Cardiac fibroblast (primary cell): ENCODE measurements at regions not wholly inside any gene's neighbourhood (a gene's known extent, or its start where the extent isn't known, plus 50 kb on each side); places are given as distances from the start of the nearest gene placed in this dataset.
A peak's percentile ranks its signal among the peaks of the same experiment; 100 is the strongest.
"Not testable (repeated sequence)": the region's sequence is repeated elsewhere in the genome, so short reads cannot be mapped to it uniquely, and the experiment has no call there.

ENCODE experiments used
- DNase-seq, 2 donors: peaks; one replicate each; pipeline versions ENCODE4 v3.0.0 to v3.0.0-alpha.2; 2010; ENCODE audit warnings: low read depth in 2 of 2
- H3K4me3 ChIP-seq, 2 donors: replicated peaks in 1 of 2; 1 replicate in 1 of 2; 2 replicates in 1 of 2; pipeline ENCODE4 v1.5.1; 2011; ENCODE audit warnings: low read depth in 2 of 2, low read length in 2 of 2, mild to moderate bottlenecking in 2 of 2, moderate library complexity in 1 of 2
- TF ChIP-seq, protein P1 (sequence below): IDR thresholded peaks from one replicate; pipeline ENCODE4 v1.5.1; 2011; ENCODE audit warnings: low read depth, mild to moderate bottlenecking, low read length, inconsistent platforms

- TF ChIP-seq, protein P1, sequence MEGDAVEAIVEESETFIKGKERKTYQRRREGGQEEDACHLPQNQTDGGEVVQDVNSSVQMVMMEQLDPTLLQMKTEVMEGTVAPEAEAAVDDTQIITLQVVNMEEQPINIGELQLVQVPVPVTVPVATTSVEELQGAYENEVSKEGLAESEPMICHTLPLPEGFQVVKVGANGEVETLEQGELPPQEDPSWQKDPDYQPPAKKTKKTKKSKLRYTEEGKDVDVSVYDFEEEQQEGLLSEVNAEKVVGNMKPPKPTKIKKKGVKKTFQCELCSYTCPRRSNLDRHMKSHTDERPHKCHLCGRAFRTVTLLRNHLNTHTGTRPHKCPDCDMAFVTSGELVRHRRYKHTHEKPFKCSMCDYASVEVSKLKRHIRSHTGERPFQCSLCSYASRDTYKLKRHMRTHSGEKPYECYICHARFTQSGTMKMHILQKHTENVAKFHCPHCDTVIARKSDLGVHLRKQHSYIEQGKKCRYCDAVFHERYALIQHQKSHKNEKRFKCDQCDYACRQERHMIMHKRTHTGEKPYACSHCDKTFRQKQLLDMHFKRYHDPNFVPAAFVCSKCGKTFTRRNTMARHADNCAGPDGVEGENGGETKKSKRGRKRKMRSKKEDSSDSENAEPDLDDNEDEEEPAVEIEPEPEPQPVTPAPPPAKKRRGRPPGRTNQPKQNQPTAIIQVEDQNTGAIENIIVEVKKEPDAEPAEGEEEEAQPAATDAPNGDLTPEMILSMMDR: no peak
- DNase-seq: no peak
- no peak overlapping the region for H3K4me3 ChIP-seq
These were observed 95.3 kb downstream of the OR2B2 start for GRCh38 chr6:27816906-27817305.

DNA sequence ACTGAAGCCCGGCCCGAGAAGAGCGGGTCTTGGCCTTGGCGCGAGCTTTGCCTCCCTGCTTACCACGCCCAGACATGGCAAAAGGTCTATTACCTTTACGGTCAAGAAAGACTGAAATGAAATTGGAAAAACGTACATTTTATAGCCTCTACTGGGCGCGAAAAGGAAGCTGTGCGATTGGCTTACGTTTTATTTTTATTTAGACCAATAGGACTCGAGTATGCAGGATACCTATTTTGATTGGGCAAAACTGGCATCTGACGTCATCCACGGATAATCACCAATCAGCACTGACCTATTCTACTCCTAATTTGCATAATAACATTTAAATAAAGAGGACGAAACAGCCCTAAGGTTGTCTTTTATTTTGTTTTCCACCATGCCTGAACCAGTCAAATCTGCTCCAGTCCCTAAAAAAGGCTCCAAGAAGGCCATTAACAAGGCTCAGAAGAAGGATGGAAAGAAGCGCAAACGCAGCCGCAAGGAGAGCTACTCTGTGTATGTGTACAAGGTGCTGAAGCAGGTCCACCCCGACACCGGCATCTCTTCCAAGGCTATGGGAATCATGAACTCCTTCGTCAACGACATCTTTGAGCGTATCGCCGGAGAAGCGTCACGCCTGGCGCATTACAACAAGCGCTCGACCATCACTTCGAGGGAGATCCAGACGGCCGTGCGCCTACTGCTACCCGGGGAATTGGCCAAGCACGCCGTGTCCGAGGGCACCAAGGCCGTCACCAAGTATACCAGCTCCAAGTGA lies 97.4 kb downstream of the OR2B2 start:
- peak overlapping the region; percentile 51 to 55 for H3K4me3 ChIP-seq
- DNase-seq: peak; percentile 97 to 99
- TF ChIP-seq, protein P1: no peak

DNA sequence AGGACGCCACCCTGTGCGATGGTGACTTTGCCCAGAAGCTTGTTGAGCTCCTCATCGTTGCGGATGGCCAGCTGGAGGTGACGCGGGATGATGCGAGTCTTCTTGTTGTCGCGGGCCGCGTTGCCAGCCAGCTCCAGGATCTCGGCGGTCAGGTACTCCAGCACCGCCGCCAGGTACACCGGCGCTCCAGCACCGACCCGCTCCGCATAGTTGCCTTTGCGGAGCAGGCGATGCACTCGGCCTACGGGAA lies 97.9 kb downstream of the OR2B2 start:
- H3K4me3 ChIP-seq: peak overlapping the region; percentile 51 to 55
- not testable (repeated sequence) for DNase-seq

DNA sequence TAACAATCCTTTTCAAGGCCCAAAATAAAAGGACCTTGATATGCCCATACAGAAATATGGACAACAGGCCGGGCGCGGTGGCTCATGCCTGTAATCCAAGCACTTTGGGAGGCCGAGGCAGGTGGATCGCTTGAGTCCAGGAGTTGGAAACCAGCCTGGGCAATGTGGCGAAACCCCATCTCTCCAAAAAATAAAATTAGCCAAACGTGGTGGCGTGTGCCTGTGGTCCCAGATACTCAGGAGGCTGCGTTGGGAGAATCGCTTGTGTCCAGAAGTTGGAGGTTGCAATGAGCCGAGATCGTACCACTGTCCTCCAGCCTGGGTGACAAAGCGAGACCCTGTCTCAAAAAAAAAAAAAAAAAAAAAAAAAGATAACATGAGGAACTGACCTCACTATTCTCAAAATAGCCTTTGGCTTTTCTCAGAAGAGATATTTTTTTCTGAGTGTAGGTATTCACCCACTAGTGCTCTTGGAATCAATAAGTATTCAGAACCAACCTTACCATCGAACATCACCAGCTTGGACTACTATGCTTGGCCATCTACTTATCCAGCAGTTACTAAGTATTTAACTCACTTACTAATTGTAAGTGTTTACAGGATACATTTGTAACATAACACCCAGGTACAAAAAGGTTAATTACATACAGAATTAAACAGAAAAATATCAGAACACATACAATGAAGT lies 99.2 kb downstream of the OR2B2 start:
- no peak overlapping the region for H3K4me3 ChIP-seq
- no peak for DNase-seq
- TF ChIP-seq, protein P1: no peak

DNA sequence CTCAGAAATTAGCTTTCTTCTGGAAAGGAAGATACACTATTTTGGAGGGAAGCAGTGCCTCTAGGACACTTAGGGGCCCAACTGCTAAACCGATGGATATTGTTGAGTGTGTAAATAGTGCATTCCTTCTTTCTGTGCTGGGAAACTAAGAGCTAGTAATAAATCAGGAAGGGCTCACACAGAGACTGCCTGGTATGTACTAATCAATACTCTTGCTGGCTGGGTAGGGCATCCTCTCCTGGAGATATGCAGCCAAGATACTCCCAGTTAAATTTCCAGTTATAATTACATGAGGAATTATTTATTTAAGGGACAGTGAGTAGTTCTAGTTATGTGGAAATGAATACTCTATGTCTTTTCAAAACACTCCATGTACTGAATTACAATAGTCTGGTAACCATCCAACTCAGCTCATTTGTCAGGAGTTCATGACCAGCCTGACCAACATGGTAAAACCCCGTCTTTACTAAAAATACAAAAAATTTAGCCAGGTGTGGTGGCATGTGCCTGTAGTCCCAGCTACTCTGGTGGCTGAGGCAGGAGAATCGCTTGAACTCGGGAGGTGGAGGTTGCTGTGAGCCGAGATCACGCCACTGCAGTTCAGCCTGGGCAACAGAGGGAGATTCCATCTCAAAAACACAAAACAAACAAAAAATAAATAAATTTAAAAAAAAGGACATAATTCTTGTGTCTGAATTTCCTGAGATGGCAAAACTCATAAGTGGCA lies 100.0 kb downstream of the OR2B2 start:
- no peak overlapping the region for H3K4me3 ChIP-seq
- DNase-seq: no peak
- TF ChIP-seq, protein P1: no peak

DNA sequence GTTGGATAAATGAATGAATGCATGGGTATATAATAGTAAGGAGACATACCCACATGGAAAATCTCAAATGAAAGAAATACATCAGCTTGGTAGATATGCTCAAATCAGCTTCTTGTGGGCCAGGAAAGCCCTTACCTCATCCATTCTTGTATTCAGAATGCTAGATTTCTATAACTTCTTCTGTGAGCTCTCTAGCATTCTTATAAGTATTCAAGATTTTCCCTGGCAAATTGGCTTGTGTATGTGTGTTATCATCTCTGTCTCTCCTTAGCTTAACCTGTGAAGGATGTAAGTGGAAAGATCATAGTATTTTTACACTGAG lies 100.8 kb downstream of the OR2B2 start:
- DNase-seq: no peak
- TF ChIP-seq, protein P1: no peak
- no peak overlapping the region for H3K4me3 ChIP-seq

- H3K4me3 ChIP-seq: peak overlapping the region; percentile 72 to 82
- DNase-seq: no peak
- TF ChIP-seq, protein P1: no peak
These were observed 101.3 kb downstream of the OR2B2 start for GRCh38 chr6:27810768-27811450.
